Central memory CD4-positive, alpha-beta T cell (primary cell): ENCODE measurements at regions not wholly inside any gene's neighbourhood (a gene's known extent, or its start where the extent isn't known, plus 50 kb on each side); places are given as distances from the start of the nearest gene placed in this dataset.

Source experiments
- DNase-seq: peaks from one replicate; pipeline ENCODE4 v3.0.0; 2022

- no peak for DNase-seq
Measured at GRCh38 chr2:83596592-83597282, 862.3 kb downstream of the SUCLG1 start.

- no peak for DNase-seq
Measured at GRCh38 chr2:83595926-83596325, 863.2 kb downstream of the SUCLG1 start.

- DNase-seq = no peak
Measured at GRCh38 chr2:83595121-83595690, 863.9 kb downstream of the SUCLG1 start.

GRCh38 chr2:83594241-83595120, 864.6 kb downstream of the SUCLG1 start:
- DNase-seq = no peak

- DNase-seq = no peak
Measured at GRCh38 chr2:83587309-83587708, 871.8 kb downstream of the SUCLG1 start.

- DNase-seq = no peak
Measured at GRCh38 chr2:83585250-83585649, 873.8 kb downstream of the SUCLG1 start.

GRCh38 chr2:83584672-83585071, 874.4 kb downstream of the SUCLG1 start:
- DNase-seq = no peak

GRCh38 chr2:83582589-83582988, 876.5 kb downstream of the SUCLG1 start:
- DNase-seq = no peak

- no peak for DNase-seq
Measured at GRCh38 chr2:83579507-83579906, 879.6 kb downstream of the SUCLG1 start.

- DNase-seq = no peak
Measured at GRCh38 chr2:83578405-83578804, 880.7 kb downstream of the SUCLG1 start.

GRCh38 chr2:83574614-83575013, 884.5 kb downstream of the SUCLG1 start:
- DNase-seq = no peak

- no peak for DNase-seq
Measured at GRCh38 chr2:83573060-83573459, 886.0 kb downstream of the SUCLG1 start.

- DNase-seq = no peak
Measured at GRCh38 chr2:83572400-83572799, 886.7 kb downstream of the SUCLG1 start.

- no peak for DNase-seq
Measured at GRCh38 chr2:83567551-83567950, 891.5 kb downstream of the SUCLG1 start.

- no peak for DNase-seq
Measured at GRCh38 chr2:83565626-83566025, 893.5 kb downstream of the SUCLG1 start.

- DNase-seq = no peak
Measured at GRCh38 chr2:83565181-83565580, 893.9 kb downstream of the SUCLG1 start.

- DNase-seq = no peak
Measured at GRCh38 chr2:83561592-83561991, 897.5 kb downstream of the SUCLG1 start.

- no peak for DNase-seq
Measured at GRCh38 chr2:83536556-83536955, 922.5 kb downstream of the SUCLG1 start.

- DNase-seq = no peak
Measured at GRCh38 chr2:83534416-83534815, 924.7 kb downstream of the SUCLG1 start.

GRCh38 chr2:83531206-83531826, 927.8 kb downstream of the SUCLG1 start:
- DNase-seq = no peak

GRCh38 chr2:83528767-83529166, 930.3 kb downstream of the SUCLG1 start:
- DNase-seq = no peak

GRCh38 chr2:83522891-83523493, 936.1 kb downstream of the SUCLG1 start:
- no peak for DNase-seq
